ENCODE measurements at regions not wholly inside any gene's neighbourhood (a gene's known extent, or its start where the extent isn't known, plus 50 kb on each side); places are given as distances from the start of the nearest gene placed in this dataset.

GRCh38 chr4:27182211-27182610 is 321.6 kb downstream of the STIM2 start:
- no peak for TF ChIP-seq CTCF (conservative IDR thresholded peaks at IDR 0.05 in 1 of 2, IDR thresholded peaks at IDR 0.05 in 1 of 2; ENCODE audit: low read depth in 1 of 2, low read length in 2 of 2)
- TF ChIP-seq EZH2 (IDR thresholded peaks at IDR 0.05; ENCODE audit: low read length, missing control alignments): no peak

Data from fibroblast of lung (primary cell).